Esophagus muscularis mucosa (tissue), 4 donors: ENCODE measurements at regions not wholly inside any gene's neighbourhood (a gene's known extent, or its start where the extent isn't known, plus 50 kb on each side); places are given as distances from the start of the nearest gene placed in this dataset.

ENCODE experiments used
- DNase-seq: peaks from one replicate; pipeline ENCODE4 v3.0.0-alpha.2; 2017; ENCODE audit errors: extremely low spot score
- H3K27ac ChIP-seq, 4 donors: fragments of 200-600 bp; sonication (generic); replicated peaks in 1 of 4; 1 replicate in 3 of 4; 2 replicates in 1 of 4; pipeline ENCODE4 v1.5.1; 2016 to 2019; ENCODE audit warnings: mild to moderate bottlenecking in 1 of 4
- H3K27me3 ChIP-seq, 4 donors: fragments of 200-600 bp; sonication (generic); one replicate each; pipeline versions ENCODE4 v1.5.1 to v1.6.0; 2016 to 2019
- H3K36me3 ChIP-seq, 4 donors: fragments of 200-600 bp; sonication (generic); one replicate each; pipeline ENCODE4 v1.5.1; 2016 to 2019
- H3K4me1 ChIP-seq, 4 donors: fragments of 200-600 bp; sonication (generic); one replicate each; pipeline ENCODE4 v1.5.1; 2016 to 2019
- H3K4me3 ChIP-seq, 4 donors: fragments of 200-600 bp; sonication (generic); 1 replicate in 2 of 4; 2 replicates in 2 of 4; pipeline ENCODE4 v1.5.1; 2016 to 2019; ENCODE audit warnings: mild to moderate bottlenecking in 4 of 4, moderate library complexity in 1 of 4
- H3K9me3 ChIP-seq, 4 donors: fragments of 200-600 bp; sonication (generic); 1 replicate in 3 of 4; 2 replicates in 1 of 4; pipeline ENCODE4 v1.5.1; 2016 to 2019
- EP300 ChIP-seq: sonication (generic); formaldehyde crosslinking; IDR thresholded peaks from one replicate; pipeline ENCODE4 v1.6.1; 2017; ENCODE audit warnings: antibody characterized with exemption
- POLR2A ChIP-seq: fragments of 450-650 bp; IDR thresholded peaks from one replicate; pipeline ENCODE4 v1.6.1; 2017; ENCODE audit warnings: antibody characterized with exemption, moderate library complexity, mild to moderate bottlenecking, low read depth
- POLR2AphosphoS5 ChIP-seq, 2 donors: sonication (generic); formaldehyde crosslinking; IDR thresholded peaks; one replicate each; pipeline ENCODE4 v1.6.1; 2017; ENCODE audit warnings: antibody characterized with exemption in 2 of 2
- WGBS: methylation state at CpG from one replicate; pipeline ENCODE4 v1.1.5; 2018; 5-methylcytosine and 5-hydroxymethylcytosine counted together
- intact Hi-C: fragments of 100-400 bp; cut with DNase I; formaldehyde crosslinking; loops from one replicate; pipeline ENCODE4 v1.15.1; 2023
- TF ChIP-seq, protein P1 (sequence below), 3 experiments: fragments of 200-600 bp in 2 of 3; fragments of 450-650 bp in 1 of 3; sonication (generic) in 2 of 3; IDR thresholded peaks; one replicate each; pipeline ENCODE4 v1.5.1; 2017 to 2019; ENCODE audit warnings: antibody characterized with exemption in 3 of 3, mild to moderate bottlenecking in 2 of 3, moderate library complexity in 1 of 3

DNA sequence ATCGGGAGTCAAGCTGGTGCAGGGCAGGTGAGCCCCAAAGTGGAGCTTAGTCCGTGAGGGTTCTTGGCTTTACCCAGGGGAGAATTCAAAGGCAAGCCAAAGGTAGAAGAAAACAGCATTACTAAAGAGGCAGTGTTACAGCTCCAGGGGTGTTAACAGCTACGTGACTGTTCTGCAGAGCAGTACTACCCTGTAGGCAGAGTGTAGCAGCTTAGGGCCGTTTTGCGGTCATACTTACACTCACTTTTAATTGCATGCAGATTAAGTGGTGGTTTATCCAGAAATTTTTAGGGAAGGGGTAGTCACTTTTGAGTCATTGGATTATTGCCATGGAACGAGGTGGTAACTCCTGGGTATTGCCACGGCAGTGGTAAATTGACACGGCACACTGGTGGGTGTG, 482.2 kb downstream of the SLITRK5 start:
- intact Hi-C loops, result no loop called here
- no peaks in the 10 kb centered on the region for H3K9me3 ChIP-seq
- H3K27ac ChIP-seq, result no peak overlapping the region
- WGBS, result 88% methylated on average over 6 of the region's 8 CpGs
- H3K27me3 ChIP-seq, result no peaks in the 10 kb centered on the region
- no peak for TF ChIP-seq EP300
- TF ChIP-seq POLR2A, result no peak
- TF ChIP-seq, protein P1, sequence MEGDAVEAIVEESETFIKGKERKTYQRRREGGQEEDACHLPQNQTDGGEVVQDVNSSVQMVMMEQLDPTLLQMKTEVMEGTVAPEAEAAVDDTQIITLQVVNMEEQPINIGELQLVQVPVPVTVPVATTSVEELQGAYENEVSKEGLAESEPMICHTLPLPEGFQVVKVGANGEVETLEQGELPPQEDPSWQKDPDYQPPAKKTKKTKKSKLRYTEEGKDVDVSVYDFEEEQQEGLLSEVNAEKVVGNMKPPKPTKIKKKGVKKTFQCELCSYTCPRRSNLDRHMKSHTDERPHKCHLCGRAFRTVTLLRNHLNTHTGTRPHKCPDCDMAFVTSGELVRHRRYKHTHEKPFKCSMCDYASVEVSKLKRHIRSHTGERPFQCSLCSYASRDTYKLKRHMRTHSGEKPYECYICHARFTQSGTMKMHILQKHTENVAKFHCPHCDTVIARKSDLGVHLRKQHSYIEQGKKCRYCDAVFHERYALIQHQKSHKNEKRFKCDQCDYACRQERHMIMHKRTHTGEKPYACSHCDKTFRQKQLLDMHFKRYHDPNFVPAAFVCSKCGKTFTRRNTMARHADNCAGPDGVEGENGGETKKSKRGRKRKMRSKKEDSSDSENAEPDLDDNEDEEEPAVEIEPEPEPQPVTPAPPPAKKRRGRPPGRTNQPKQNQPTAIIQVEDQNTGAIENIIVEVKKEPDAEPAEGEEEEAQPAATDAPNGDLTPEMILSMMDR (IDR thresholded peaks at IDR 0.05), result no peak
- no peak for TF ChIP-seq POLR2AphosphoS5 (IDR thresholded peaks at IDR 0.05)
- H3K36me3 ChIP-seq, result no peaks in the 10 kb centered on the region
- no peak for DNase-seq
- H3K4me3 ChIP-seq, result no peak overlapping the region
- no peaks in the 10 kb centered on the region for H3K4me1 ChIP-seq

DNA sequence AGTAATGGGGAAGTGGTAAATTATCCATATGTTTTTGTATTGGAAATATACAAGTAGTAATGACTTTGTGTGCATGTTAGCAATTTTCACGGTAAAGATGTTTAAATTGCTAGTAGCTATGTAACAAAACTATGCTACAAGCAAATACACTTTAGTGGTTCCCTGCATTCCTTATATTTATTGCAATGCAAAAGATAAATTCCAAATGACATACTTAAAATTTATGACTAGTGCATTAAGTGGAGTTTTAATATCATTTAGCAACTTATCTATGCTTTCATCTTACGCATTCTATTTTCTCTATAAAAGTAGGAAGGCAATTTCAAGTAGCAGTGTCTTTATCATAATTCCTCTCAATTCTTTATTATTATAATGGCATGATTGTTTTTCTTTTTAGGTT, 482.8 kb downstream of the SLITRK5 start:
- Histone ChIP-seq H3K4me3 (no peak overlapping the region), H3K4me1 (no peaks in the 10 kb centered on the region), H3K36me3 (no peaks in the 10 kb centered on the region), H3K9me3 (no peaks in the 10 kb centered on the region), H3K27ac (no peak overlapping the region), H3K27me3 (no peaks in the 10 kb centered on the region)
- TF ChIP-seq POLR2A, result no peak
- no peak for TF ChIP-seq EP300
- no peak for TF ChIP-seq POLR2AphosphoS5 (IDR thresholded peaks at IDR 0.05)
- no peak for DNase-seq
- WGBS, result 89% methylated on average over 2 of the region's 2 CpGs
- intact Hi-C loops, result no loop called here

DNA sequence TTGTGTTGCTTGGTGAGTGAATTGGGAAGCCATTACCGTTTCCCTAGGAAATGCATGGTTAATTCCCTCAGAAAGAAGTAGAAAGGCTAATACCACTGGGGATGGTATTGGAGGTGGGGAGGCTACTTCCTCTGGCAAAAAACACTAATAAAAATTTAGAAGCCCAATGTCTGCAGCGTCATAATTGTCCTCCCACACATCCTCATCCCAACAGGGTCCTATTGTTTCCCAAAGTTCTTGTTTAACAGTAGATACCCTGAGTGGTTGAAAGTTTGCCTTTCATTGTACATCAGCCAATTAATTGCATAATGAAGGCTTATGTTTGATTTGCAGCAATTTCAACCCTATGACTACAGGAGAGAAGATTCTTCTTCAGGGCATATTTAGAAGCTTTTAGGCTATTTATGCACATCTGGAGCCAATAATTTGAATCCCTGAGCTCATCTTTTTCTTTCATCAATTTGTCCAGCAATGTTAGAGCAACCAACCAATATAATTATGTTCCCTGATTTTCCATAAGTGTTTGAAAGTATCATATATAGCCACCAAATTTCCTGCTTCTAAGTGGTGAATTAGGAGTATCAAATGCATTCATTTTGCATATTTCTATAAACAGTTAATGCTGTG, 491.0 kb downstream of the SLITRK5 start:
- Histone ChIP-seq H3K36me3 (no peaks in the 10 kb centered on the region), H3K27me3 (no peaks in the 10 kb centered on the region), H3K9me3 (no peaks in the 10 kb centered on the region), H3K27ac (no peak overlapping the region), H3K4me3 (no peak overlapping the region), H3K4me1 (no peaks in the 10 kb centered on the region)
- intact Hi-C loops, result no loop called here
- TF ChIP-seq POLR2A (no peak), POLR2AphosphoS5 (IDR thresholded peaks at IDR 0.05) (no peak), EP300 (no peak)
- TF ChIP-seq, protein P1 (IDR thresholded peaks at IDR 0.05), result no peak
- 73% methylated on average over 2 of the region's 2 CpGs for WGBS
- no peak for DNase-seq

DNA sequence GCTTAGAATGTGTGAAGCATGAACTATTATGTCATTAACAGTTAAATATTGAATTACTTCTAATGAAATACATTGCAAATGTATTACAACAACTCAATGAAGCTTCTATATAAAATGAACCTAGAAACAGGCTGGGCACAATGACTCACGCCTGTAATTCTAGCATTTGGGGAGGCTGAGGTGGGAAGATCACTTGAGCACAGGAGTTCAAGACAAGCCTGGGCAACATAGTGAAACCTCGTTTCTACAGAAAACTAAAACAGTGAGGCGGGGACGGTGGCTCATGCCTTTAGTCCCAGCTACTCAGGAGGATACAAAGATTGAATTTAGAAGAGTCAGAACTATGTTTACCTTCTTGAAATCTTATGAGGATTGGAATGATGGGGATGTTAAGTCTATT, 505.1 kb downstream of the SLITRK5 start:
- intact Hi-C loops, result no loop called here
- no peak for DNase-seq
- Histone ChIP-seq H3K4me1 (no peaks in the 10 kb centered on the region), H3K27ac (no peak overlapping the region), H3K36me3 (no peaks in the 10 kb centered on the region), H3K27me3 (no peaks in the 10 kb centered on the region), H3K9me3 (no peaks in the 10 kb centered on the region), H3K4me3 (no peak overlapping the region)
- WGBS, result 94% methylated on average over 4 of the region's 4 CpGs
- TF ChIP-seq, protein P1 (IDR thresholded peaks at IDR 0.05), result no peak
- no peak for TF ChIP-seq POLR2AphosphoS5 (IDR thresholded peaks at IDR 0.05)
- TF ChIP-seq POLR2A, result no peak
- no peak for TF ChIP-seq EP300

DNA sequence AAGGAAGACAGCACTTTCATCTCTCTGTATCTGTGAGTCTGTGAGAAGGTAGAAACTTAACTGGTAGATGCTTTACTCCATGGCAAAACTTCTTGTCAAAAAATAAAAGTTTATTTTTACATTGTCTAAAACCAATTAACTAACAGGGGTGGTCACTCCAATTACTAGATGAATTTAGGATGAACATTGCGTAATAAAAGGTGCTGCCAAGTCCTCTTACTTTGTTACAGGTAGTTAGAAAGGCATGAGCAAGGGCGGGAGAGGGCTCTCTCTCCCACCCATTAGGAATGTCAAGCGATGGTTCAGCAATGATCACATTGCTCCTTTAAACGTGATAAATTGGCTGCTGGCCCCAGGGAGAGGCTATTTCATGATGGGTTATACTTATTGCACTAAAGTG, 512.3 kb downstream of the SLITRK5 start:
- no peak for DNase-seq
- TF ChIP-seq POLR2A (no peak), POLR2AphosphoS5 (IDR thresholded peaks at IDR 0.05) (no peak), EP300 (no peak)
- TF ChIP-seq, protein P1 (IDR thresholded peaks at IDR 0.05), result no peak
- 82% methylated on average over 4 of the region's 4 CpGs for WGBS
- no peaks in the 10 kb centered on the region for H3K27me3 ChIP-seq
- no peaks in the 10 kb centered on the region for H3K4me1 ChIP-seq
- H3K9me3 ChIP-seq, result no peaks in the 10 kb centered on the region
- no peak overlapping the region for H3K27ac ChIP-seq
- intact Hi-C loops, result no loop called here
- H3K4me3 ChIP-seq, result no peak overlapping the region
- H3K36me3 ChIP-seq, result no peaks in the 10 kb centered on the region
